Activated CD4-positive, alpha-beta T cell treated with anti-CD3 and anti-CD28 coated beads for 24 hours (primary cell): ENCODE measurements at regions not wholly inside any gene's neighbourhood (a gene's known extent, or its start where the extent isn't known, plus 50 kb on each side); places are given as distances from the start of the nearest gene placed in this dataset.
"Not testable (repeated sequence)": the region's sequence is repeated elsewhere in the genome, so short reads cannot be mapped to it uniquely, and the experiment has no call there.

Experiments
- DNase-seq, 2 donors: peaks; one replicate each; pipeline ENCODE4 v3.0.0-alpha.2; 2020; ENCODE audit warnings: low read depth in 2 of 2

DNA sequence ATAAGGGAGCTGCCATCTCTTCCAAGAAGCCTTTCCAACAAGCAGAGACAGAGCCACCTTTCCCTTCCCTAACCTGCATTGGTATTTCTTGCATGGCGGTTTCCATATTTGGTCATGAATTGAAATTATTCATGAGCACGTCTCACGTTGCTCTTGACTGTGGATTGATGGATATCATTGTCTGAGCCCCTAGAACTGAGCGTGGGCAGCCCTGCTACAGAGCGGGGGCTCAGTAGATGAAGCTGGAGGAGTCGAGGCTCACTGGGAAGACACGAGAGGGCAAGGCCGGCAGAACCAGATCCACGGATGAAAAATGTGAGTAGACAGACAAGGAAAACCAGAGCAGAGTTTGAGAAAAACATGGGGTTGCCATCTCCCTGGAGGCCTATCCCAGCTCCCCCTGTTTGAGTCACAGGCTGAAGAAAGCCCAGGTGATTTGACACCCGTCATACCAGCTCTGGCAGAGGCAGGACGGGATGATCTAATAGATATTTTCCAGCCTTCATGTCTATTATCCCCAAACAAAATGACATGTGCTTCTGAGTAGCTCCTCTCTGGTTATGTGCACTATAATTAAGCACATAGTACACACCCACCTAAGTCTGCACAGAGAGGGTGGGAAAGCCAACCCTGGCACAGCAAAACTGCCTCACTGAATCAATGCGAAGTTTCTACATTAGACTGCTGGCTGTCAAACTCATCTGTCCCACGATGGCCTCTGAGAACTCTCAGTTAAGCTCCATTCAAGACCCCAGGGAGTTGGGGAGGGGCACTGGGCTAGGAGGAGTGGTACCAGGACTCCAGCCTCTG is 363.5 kb upstream of the KLHL29 start:
- no peak for DNase-seq

DNA sequence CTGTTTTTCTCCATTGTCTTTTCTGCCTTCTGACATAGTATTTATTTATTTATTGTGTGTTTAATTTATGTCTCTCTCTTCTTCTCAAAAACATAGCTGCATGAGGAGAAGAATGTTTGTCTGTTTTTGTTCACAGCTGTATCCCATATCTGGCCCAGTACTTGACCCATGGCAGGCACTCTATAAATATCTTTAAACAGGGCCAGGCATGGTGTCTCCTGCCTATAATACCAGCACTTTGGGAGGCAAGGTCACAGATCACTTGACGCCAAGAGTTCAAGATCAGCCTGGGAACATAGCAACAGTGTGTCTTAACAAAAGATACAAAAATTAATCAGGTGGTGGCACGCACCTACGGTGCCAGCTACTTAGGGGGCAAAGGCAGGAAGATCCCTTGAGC is 361.3 kb upstream of the KLHL29 start:
- DNase-seq: no peak

DNA sequence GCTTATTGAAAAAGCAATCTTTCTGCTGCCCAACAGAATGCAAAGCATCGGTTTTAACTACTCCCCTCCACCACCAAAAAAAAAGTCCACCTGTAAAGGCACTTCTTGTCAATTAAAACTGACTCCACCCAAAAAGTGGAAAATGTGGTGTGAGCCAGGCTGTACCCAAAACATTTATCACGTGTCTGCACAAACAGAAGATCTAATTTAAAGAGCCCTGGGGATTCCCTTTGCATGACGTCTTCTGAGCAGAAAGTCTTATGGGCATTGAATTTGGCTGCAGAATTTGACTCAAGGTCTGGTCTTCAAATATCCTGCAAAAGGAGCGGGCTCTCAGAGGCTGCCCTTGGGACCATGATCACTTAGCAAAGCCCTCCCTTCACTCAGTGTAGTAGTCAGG is 358.3 kb upstream of the KLHL29 start:
- no peak for DNase-seq

- no peak for DNase-seq
Measured at GRCh38 chr2:23027396-23027795, 357.6 kb upstream of the KLHL29 start.

GRCh38 chr2:23028106-23028505 is 356.9 kb upstream of the KLHL29 start:
- no peak for DNase-seq

- DNase-seq: no peak
Measured at GRCh38 chr2:23029111-23029510, 355.9 kb upstream of the KLHL29 start.

GRCh38 chr2:23029951-23030350 is 355.0 kb upstream of the KLHL29 start:
- no peak for DNase-seq

DNA sequence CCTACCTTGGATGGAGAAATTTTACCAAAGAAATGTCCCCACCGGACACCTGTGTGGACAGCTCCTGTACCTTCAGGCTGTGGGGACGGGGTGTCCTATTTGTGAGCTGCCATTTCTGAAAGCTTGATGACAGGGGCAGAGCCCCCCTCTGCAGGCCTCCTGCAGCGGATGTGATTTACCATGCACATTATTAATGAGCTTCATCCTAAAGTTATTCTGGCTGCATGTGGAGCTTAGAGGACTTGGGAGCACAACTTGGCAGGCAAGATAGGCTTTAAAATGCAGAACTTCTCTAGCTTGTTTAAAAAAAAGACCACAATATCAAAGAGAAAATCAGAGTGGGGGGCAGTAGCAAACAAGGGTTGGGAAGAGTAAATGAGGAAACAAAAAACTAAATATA is 350.0 kb upstream of the KLHL29 start:
- no peak for DNase-seq

DNA sequence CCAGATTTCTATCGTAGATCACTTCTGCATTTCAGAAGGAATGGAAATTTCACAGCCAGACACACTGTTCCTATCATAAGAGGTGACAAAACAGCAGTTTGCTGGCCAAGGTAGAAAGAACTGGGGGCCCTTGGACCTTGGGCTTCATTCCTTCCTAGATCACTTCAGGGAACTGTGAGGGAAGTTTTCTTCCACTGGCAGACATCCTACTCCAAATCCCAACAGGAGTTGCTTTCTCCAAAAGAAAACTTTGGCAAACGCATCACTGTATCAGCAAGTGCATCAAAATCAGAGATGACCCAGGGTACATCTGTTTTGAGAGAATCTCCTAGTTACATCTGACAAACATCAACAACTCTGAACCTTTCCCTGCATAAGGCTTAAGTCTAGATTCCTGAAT is 348.4 kb upstream of the KLHL29 start:
- DNase-seq: no peak

DNA sequence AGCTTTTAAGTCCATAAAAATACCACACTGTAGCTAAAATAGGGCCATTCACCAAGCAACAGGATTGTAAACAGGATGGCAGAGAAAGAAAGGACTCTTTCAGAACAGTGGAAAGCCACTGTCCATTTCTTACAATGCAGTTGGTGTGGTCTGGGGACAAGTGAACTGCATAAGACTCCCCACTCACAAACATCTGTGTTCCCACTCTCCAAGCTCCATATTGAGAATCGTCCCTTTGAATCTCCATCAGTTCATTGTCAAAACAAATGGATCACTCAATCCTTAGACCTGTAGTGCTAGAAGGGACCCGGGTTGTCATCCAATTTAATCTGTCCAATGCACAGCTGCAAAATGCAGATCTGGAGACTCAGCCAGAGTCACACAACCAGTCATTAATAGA is 347.4 kb upstream of the KLHL29 start:
- no peak for DNase-seq

DNA sequence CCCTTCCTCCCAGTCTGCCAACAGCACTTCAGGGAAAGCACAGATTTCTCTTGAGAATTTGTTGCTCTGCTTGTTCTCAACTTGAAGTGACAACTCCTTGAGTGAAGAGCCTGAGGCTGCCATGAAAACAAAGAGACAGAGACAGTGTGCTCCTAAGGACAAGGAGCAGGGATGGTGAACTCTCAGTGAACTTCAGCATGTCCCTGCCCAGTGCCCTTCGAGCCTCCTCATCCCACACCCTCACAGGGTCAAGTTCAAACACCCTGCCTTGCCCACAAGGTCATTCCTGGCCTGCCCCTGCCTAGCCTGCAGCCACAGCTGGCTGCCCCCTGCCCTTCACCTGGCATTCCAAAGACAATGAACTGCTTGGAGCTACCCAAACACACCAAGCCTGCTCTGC is 343.5 kb upstream of the KLHL29 start:
- DNase-seq: no peak

- no peak for DNase-seq
Measured at GRCh38 chr2:23042216-23042906, 342.6 kb upstream of the KLHL29 start.

GRCh38 chr2:23050388-23050787 is 334.6 kb upstream of the KLHL29 start:
- no peak for DNase-seq

- no peak for DNase-seq
Measured at GRCh38 chr2:23053601-23054000, 331.4 kb upstream of the KLHL29 start.

DNA sequence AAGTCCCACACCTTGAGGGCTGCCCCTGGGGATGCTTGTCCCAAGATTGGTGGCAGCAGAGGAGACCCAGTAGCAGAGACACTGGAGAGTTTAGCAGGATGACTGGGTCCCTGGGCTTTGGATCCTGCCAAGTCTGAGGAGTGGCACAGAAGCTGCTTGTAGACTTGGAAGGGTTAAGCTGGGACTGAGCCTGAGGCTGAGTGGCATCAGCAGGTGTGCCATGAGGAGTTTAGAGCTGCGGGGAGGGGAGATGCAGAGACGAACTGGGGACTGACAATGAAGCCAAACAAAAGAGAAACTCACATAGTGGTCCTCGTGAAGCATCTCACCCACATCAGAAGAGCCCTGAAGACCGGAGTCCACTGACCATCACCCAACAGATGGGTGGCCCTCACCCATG is 329.7 kb upstream of the KLHL29 start:
- no peak for DNase-seq

DNA sequence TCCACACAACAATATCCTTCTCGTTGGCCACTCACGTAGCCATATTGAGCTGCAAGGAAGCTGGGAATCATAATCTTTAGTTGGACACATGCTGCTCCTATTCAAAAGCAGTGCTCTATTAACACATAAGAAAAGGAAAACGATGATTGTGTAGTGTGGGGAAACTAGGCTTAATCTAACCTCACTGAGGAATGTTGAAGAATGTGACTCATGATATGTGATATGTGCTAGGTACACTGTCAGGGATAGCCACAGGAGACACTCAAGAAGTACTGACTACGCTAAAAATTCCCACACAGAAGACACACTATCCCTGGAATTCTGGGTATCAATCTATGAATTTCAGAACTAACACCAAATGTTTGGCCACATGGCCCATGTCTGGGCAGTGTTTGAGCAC is 328.1 kb upstream of the KLHL29 start:
- DNase-seq: not testable (repeated sequence)

GRCh38 chr2:23058435-23058834 is 326.5 kb upstream of the KLHL29 start:
- no peak for DNase-seq

GRCh38 chr2:23065210-23065609 is 319.8 kb upstream of the KLHL29 start:
- no peak for DNase-seq

GRCh38 chr2:23065936-23066335 is 319.0 kb upstream of the KLHL29 start:
- no peak for DNase-seq

DNA sequence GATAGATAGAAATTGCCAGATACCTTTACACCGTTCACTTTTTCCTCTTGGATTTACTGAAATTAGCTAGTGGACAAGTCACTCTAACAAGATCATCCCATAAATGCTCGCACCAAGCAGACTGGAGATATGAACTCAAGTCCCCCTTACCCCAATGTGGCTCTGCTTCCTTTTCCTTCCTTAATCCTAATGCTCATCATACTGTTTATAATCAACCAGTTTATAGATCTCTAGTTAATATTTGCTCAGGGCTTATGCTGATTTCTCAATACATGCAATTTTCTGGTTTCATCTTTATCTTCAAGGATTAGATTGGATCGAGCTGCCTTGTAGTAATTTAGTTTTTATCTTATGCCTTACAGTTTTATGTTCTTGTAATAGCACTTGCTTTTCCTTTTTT is 318.3 kb upstream of the KLHL29 start:
- no peak for DNase-seq

GRCh38 chr2:23069156-23069555 is 315.8 kb upstream of the KLHL29 start:
- DNase-seq: no peak

DNA sequence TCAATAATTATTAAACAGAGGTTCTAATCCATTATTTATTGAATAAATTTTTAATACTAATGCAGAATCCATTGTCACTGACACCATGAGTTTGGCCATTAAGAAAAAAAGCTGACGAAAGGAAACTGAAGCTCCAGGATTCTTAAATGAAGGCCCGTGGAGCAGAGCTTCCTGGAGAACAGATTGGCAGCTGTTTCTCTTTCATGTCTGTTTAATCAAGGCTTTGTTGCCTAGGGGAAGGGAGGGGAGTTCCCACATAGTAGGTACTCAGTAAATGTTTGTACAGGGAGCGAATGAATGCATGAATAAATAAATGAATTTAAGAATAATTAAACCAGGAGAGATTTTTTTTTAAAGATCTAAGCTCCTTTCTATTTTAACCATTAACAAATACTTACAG is 315.1 kb upstream of the KLHL29 start:
- no peak for DNase-seq

GRCh38 chr2:23073056-23073455 is 311.9 kb upstream of the KLHL29 start:
- DNase-seq: no peak

DNA sequence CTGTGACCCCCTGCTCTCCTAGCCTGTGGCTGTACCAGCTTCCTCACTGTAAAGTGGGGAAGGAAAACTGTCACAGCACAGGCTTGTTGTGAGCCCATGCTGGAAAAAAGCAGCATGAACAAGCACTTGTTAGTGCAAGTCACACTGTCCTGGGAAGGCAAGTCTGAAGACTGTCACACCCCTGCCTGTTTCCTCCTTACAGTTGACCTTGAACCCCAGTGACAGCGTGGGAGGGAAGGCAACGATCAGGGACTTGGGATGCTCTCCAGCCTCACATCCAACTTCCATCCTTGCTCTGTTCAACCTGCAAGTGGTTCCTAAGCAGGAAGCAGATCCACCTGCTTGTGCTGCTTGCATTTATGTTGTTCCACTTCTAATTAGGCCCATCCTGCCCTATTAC is 311.3 kb upstream of the KLHL29 start:
- no peak for DNase-seq
